HEK293 (cell line): ENCODE measurements at regions not wholly inside any gene's neighbourhood (a gene's known extent, or its start where the extent isn't known, plus 50 kb on each side); places are given as distances from the start of the nearest gene placed in this dataset.

Experiments used
- CTCF ChIA-PET: fragments of 350-600 bp; formaldehyde crosslinking; extraction: SDS; loops from one replicate; lab custom pipeline; 2021; ENCODE audit warnings: antibody characterized with exemption; lab: Yijun Ruan, JAX
- POLR2A ChIA-PET: fragments of 300-600 bp; formaldehyde crosslinking; extraction: SDS; loops from one replicate; lab custom pipeline; 2020; ENCODE audit warnings: antibody characterized with exemption, inconsistent platforms; lab: Yijun Ruan, JAX
- H3K27ac ChIP-seq: fragments of 200-500 bp; sonication (Bioruptor generic); 2 replicates; pipeline ENCODE4 v1.5.1; 2014; ENCODE audit warnings: low read depth, low read length, control low read depth, inconsistent platforms; ENCODE audit errors: extremely low read depth
- H3K36me3 ChIP-seq, 2 experiments: fragments of 200-500 bp in 1 of 2; sonication (Bioruptor generic) in 1 of 2; 1 replicate in 1 of 2; 2 replicates in 1 of 2; pipeline ENCODE4 v1.5.1; 2014 to 2017; ENCODE audit warnings: inconsistent platforms in 2 of 2, low read length in 2 of 2; ENCODE audit not compliant: control insufficient read depth in 2 of 2, insufficient read depth in 1 of 2
- H3K4me1 ChIP-seq: fragments of 200-500 bp; sonication (Bioruptor generic); 2 replicates; pipeline ENCODE4 v1.5.1; 2014; ENCODE audit warnings: mild to moderate bottlenecking, low read length, inconsistent platforms; ENCODE audit not compliant: control insufficient read depth, insufficient read depth
- H3K4me3 ChIP-seq: 2 replicates; pipeline ENCODE4 v1.5.1; 2011; ENCODE audit warnings: low read depth, mild to moderate bottlenecking, control low read depth, low read length, moderate library complexity
- H3K9me3 ChIP-seq: fragments of 200-500 bp; sonication (Bioruptor generic); 2 replicates; pipeline ENCODE4 v1.5.1; 2014; ENCODE audit warnings: low read depth, low read length, inconsistent platforms; ENCODE audit not compliant: control insufficient read depth, insufficient read depth
- FEZF1 ChIP-seq: fragments of 450-650 bp; formaldehyde crosslinking; IDR thresholded peaks from 2 replicates; pipeline ENCODE4 v1.5.1; 2016; ENCODE audit warnings: missing biosample characterization, missing genetic modification characterization
- KLF10 ChIP-seq: fragments of 450-650 bp; IDR thresholded peaks from 2 replicates; pipeline ENCODE4 v1.5.1; 2018; ENCODE audit warnings: missing biosample characterization, mild to moderate bottlenecking, missing genetic modification characterization
- ZFP3 ChIP-seq: fragments of 450-650 bp; formaldehyde crosslinking; IDR thresholded peaks from 2 replicates; pipeline ENCODE4 v1.5.1; 2016; ENCODE audit warnings: low read depth, missing biosample characterization, missing genetic modification characterization
- ZFP41 ChIP-seq: fragments of 450-650 bp; formaldehyde crosslinking; IDR thresholded peaks from 2 replicates; pipeline ENCODE4 v1.5.1; 2016; ENCODE audit warnings: missing biosample characterization, missing genetic modification characterization, borderline replicate concordance
- ZNF112 ChIP-seq: fragments of 450-650 bp; formaldehyde crosslinking; IDR thresholded peaks from 2 replicates; pipeline ENCODE4 v1.5.0; 2017; ENCODE audit warnings: missing biosample characterization, missing genetic modification characterization
- ZNF121 ChIP-seq: fragments of 450-650 bp; formaldehyde crosslinking; IDR thresholded peaks from 2 replicates; pipeline ENCODE4 v1.5.1; 2016; ENCODE audit warnings: missing biosample characterization, missing genetic modification characterization
- ZNF157 ChIP-seq: fragments of 450-650 bp; formaldehyde crosslinking; IDR thresholded peaks from 2 replicates; pipeline ENCODE4 v1.5.1; 2016; ENCODE audit warnings: missing biosample characterization, missing genetic modification characterization
- ZNF266 ChIP-seq: fragments of 450-650 bp; formaldehyde crosslinking; IDR thresholded peaks from 2 replicates; pipeline ENCODE4 v1.5.1; 2016; ENCODE audit warnings: missing biosample characterization, missing genetic modification characterization, low read depth
- ZNF391 ChIP-seq: fragments of 450-650 bp; formaldehyde crosslinking; IDR thresholded peaks from 2 replicates; pipeline ENCODE4 v1.5.1; 2016; ENCODE audit warnings: low read depth, missing biosample characterization, missing genetic modification characterization, borderline replicate concordance
- ZNF394 ChIP-seq: fragments of 450-650 bp; formaldehyde crosslinking; IDR thresholded peaks from 2 replicates; pipeline ENCODE4 v1.5.1; 2016; ENCODE audit warnings: missing biosample characterization, missing genetic modification characterization, mild to moderate bottlenecking, moderate library complexity, borderline replicate concordance
- ZNF530 ChIP-seq: fragments of 450-650 bp; formaldehyde crosslinking; IDR thresholded peaks from 2 replicates; pipeline ENCODE4 v1.5.1; 2016; ENCODE audit warnings: low read depth, missing biosample characterization, missing genetic modification characterization
- ZNF654 ChIP-seq: fragments of 450-650 bp; formaldehyde crosslinking; IDR thresholded peaks from 2 replicates; pipeline ENCODE4 v1.5.1; 2016; ENCODE audit warnings: low read depth, missing biosample characterization, missing genetic modification characterization
- ZNF791 ChIP-seq: fragments of 450-650 bp; formaldehyde crosslinking; IDR thresholded peaks from 2 replicates; pipeline ENCODE4 v1.5.1; 2016; ENCODE audit warnings: missing biosample characterization, missing genetic modification characterization
- TF ChIP-seq, protein P1 (sequence below): fragments of 450-650 bp; formaldehyde crosslinking; IDR thresholded peaks from 2 replicates; pipeline ENCODE4 v1.5.1; 2016; ENCODE audit warnings: missing biosample characterization, missing genetic modification characterization, borderline replicate concordance
- TF ChIP-seq, protein P2 (sequence below): fragments of 450-650 bp; IDR thresholded peaks from 2 replicates; pipeline ENCODE4 v1.5.1; 2018; ENCODE audit warnings: missing biosample characterization, mild to moderate bottlenecking, missing genetic modification characterization
- TF ChIP-seq, protein P3 (sequence below): fragments of 450-650 bp; formaldehyde crosslinking; IDR thresholded peaks from 2 replicates; pipeline ENCODE4 v1.5.1; 2016; ENCODE audit warnings: missing biosample characterization, missing genetic modification characterization, borderline replicate concordance
- TF ChIP-seq, protein P4 (sequence below): sonication (generic); formaldehyde crosslinking; IDR thresholded peaks from 2 replicates; pipeline ENCODE4 v1.8.1; 2022; ENCODE audit warnings: mild to moderate bottlenecking, moderate library complexity, missing genetic modification reagents
- TF ChIP-seq, protein P5 (sequence below): fragments of 450-650 bp; formaldehyde crosslinking; IDR thresholded peaks from 2 replicates; pipeline ENCODE4 v1.5.1; 2017; ENCODE audit warnings: missing biosample characterization, missing genetic modification characterization
- TF ChIP-seq, protein P6 (sequence below): fragments of 450-650 bp; formaldehyde crosslinking; IDR thresholded peaks from 2 replicates; pipeline ENCODE4 v1.5.1; 2016; ENCODE audit warnings: missing biosample characterization, missing genetic modification characterization, low read depth

DNA sequence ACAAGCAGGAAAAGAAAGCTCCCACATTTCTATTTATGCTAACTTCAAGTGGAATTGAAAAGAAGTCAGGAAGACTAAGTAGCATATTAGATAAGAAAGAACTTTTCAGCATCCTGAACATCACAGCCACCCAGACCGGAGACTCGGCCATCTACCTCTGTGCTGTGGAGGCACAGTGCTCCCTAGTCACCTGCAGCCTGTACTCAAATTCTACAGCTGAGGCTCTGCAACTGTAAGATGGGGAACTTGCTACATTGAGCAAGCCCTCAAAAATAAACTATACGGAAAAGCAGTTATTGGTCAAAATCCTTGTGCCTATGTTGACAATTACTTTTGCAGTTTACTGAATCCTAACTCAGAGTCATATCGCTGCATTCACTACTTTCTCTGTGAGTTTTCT is 361.9 kb downstream of the DAD1 start (continued):
- TF ChIP-seq, protein P1, sequence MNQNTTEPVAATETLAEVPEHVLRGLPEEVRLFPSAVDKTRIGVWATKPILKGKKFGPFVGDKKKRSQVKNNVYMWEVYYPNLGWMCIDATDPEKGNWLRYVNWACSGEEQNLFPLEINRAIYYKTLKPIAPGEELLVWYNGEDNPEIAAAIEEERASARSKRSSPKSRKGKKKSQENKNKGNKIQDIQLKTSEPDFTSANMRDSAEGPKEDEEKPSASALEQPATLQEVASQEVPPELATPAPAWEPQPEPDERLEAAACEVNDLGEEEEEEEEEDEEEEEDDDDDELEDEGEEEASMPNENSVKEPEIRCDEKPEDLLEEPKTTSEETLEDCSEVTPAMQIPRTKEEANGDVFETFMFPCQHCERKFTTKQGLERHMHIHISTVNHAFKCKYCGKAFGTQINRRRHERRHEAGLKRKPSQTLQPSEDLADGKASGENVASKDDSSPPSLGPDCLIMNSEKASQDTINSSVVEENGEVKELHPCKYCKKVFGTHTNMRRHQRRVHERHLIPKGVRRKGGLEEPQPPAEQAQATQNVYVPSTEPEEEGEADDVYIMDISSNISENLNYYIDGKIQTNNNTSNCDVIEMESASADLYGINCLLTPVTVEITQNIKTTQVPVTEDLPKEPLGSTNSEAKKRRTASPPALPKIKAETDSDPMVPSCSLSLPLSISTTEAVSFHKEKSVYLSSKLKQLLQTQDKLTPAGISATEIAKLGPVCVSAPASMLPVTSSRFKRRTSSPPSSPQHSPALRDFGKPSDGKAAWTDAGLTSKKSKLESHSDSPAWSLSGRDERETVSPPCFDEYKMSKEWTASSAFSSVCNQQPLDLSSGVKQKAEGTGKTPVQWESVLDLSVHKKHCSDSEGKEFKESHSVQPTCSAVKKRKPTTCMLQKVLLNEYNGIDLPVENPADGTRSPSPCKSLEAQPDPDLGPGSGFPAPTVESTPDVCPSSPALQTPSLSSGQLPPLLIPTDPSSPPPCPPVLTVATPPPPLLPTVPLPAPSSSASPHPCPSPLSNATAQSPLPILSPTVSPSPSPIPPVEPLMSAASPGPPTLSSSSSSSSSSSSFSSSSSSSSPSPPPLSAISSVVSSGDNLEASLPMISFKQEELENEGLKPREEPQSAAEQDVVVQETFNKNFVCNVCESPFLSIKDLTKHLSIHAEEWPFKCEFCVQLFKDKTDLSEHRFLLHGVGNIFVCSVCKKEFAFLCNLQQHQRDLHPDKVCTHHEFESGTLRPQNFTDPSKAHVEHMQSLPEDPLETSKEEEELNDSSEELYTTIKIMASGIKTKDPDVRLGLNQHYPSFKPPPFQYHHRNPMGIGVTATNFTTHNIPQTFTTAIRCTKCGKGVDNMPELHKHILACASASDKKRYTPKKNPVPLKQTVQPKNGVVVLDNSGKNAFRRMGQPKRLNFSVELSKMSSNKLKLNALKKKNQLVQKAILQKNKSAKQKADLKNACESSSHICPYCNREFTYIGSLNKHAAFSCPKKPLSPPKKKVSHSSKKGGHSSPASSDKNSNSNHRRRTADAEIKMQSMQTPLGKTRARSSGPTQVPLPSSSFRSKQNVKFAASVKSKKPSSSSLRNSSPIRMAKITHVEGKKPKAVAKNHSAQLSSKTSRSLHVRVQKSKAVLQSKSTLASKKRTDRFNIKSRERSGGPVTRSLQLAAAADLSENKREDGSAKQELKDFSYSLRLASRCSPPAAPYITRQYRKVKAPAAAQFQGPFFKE (tag by site-specific recombination), result no peak
- TF ChIP-seq, protein P2, sequence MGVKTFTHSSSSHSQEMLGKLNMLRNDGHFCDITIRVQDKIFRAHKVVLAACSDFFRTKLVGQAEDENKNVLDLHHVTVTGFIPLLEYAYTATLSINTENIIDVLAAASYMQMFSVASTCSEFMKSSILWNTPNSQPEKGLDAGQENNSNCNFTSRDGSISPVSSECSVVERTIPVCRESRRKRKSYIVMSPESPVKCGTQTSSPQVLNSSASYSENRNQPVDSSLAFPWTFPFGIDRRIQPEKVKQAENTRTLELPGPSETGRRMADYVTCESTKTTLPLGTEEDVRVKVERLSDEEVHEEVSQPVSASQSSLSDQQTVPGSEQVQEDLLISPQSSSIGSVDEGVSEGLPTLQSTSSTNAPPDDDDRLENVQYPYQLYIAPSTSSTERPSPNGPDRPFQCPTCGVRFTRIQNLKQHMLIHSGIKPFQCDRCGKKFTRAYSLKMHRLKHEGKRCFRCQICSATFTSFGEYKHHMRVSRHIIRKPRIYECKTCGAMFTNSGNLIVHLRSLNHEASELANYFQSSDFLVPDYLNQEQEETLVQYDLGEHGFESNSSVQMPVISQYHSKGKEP (tag by site-specific recombination), result no peak
- no peak for TF ChIP-seq ZNF530
- TF ChIP-seq KLF10, result no peak
- TF ChIP-seq ZNF394 (tag by site-specific recombination), result no peak
- no peak for TF ChIP-seq ZNF112 (tag by site-specific recombination)
- no peak for TF ChIP-seq ZNF791
- TF ChIP-seq, protein P3, sequence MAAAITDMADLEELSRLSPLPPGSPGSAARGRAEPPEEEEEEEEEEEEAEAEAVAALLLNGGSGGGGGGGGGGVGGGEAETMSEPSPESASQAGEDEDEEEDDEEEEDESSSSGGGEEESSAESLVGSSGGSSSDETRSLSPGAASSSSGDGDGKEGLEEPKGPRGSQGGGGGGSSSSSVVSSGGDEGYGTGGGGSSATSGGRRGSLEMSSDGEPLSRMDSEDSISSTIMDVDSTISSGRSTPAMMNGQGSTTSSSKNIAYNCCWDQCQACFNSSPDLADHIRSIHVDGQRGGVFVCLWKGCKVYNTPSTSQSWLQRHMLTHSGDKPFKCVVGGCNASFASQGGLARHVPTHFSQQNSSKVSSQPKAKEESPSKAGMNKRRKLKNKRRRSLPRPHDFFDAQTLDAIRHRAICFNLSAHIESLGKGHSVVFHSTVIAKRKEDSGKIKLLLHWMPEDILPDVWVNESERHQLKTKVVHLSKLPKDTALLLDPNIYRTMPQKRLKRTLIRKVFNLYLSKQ (tag by site-specific recombination), result no peak

DNA sequence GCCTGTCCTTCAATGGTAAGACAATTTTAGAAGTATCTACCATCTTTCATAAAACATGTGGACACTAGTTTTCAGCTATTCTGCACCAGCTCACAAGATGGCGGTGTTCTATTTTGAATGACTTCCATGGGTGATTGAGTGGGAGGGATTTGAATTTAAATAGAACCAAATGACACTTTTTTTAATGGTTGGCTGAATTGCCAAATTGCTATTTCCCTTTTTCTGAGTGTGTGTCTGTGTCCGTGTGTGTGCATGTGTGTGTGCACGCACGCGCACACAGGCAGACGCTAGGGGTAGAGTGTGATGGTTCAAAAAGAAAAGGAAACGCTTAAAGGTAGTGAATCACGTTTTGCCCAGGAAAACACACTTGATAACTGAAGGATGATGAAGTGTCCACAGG is 362.6 kb downstream of the DAD1 start:
- POLR2A ChIA-PET, result no interaction called here
- no peaks in the 10 kb centered on the region for H3K4me1 ChIP-seq
- TF ChIP-seq ZNF654, result peak; percentile 13; the same call in 1 of the 2 replicates
- no peak for TF ChIP-seq ZFP41 (tag by site-specific recombination)
- no peak overlapping the region for H3K4me3 ChIP-seq
- H3K36me3 ChIP-seq, result no peaks in the 10 kb centered on the region
- CTCF ChIA-PET, result interaction anchor here (0.6 to 2.4 kb wide), 17 partner anchors 9 to 544 kb away, joined by 3 to 17 read pairs (median 3); no protein-coding TSS in a partner anchor
- no peak overlapping the region for H3K27ac ChIP-seq
- H3K9me3 ChIP-seq, result no peaks in the 10 kb centered on the region

DNA sequence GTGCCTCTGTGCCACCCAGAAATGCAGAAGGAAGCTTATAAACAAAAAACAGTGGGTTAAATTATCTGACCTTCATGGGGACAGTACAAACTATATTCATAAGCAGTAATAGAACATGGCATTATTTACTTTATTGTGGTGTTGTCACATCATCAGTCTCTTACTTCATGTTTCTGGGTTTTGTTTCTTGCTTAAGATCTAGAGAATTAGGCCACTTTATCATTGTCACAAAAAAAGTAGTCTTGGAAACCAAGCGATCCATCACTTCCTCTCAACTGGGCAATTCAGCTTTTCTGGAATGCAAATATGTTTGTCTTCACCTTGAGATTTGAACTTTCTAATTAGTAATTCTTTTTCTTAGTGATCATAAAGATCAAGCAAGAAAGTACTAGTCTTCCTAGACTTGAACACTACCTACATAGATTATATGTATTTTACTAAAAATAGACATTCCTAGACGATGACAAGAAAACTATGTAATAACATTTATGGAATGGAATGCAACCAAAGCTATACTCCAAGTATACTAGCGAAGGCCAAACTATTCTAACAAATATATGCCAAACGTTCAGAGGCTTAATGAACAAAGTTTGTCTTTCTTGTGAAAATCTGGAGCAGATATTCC is 363.4 kb downstream of the DAD1 start:
- no peaks in the 10 kb centered on the region for H3K9me3 ChIP-seq
- no peaks in the 10 kb centered on the region for H3K4me1 ChIP-seq
- H3K4me3 ChIP-seq, result no peak overlapping the region
- H3K36me3 ChIP-seq, result no peaks in the 10 kb centered on the region
- POLR2A ChIA-PET, result no interaction called here
- CTCF ChIA-PET, result interaction anchor here (0.6 to 2.4 kb wide), 17 partner anchors 17 to 321 kb away, joined by 3 to 17 read pairs (median 4); no protein-coding TSS in a partner anchor
- H3K27ac ChIP-seq, result no peak overlapping the region
- TF ChIP-seq ZNF391 (tag by site-specific recombination) (no peak), ZNF121 (tag by site-specific recombination) (no peak), ZNF157 (tag by site-specific recombination) (no peak), ZNF654 (no peak), FEZF1 (tag by site-specific recombination) (no peak), ZFP3 (tag by site-specific recombination) (no peak), ZNF266 (tag by site-specific recombination) (no peak)
- TF ChIP-seq, protein P4, sequence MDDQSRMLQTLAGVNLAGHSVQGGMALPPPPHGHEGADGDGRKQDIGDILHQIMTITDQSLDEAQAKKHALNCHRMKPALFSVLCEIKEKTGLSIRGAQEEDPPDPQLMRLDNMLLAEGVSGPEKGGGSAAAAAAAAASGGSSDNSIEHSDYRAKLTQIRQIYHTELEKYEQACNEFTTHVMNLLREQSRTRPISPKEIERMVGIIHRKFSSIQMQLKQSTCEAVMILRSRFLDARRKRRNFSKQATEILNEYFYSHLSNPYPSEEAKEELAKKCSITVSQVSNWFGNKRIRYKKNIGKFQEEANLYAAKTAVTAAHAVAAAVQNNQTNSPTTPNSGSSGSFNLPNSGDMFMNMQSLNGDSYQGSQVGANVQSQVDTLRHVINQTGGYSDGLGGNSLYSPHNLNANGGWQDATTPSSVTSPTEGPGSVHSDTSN, result no peak
- TF ChIP-seq, protein P5, sequence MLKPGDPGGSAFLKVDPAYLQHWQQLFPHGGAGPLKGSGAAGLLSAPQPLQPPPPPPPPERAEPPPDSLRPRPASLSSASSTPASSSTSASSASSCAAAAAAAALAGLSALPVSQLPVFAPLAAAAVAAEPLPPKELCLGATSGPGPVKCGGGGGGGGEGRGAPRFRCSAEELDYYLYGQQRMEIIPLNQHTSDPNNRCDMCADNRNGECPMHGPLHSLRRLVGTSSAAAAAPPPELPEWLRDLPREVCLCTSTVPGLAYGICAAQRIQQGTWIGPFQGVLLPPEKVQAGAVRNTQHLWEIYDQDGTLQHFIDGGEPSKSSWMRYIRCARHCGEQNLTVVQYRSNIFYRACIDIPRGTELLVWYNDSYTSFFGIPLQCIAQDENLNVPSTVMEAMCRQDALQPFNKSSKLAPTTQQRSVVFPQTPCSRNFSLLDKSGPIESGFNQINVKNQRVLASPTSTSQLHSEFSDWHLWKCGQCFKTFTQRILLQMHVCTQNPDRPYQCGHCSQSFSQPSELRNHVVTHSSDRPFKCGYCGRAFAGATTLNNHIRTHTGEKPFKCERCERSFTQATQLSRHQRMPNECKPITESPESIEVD, result no peak
- TF ChIP-seq, protein P6, sequence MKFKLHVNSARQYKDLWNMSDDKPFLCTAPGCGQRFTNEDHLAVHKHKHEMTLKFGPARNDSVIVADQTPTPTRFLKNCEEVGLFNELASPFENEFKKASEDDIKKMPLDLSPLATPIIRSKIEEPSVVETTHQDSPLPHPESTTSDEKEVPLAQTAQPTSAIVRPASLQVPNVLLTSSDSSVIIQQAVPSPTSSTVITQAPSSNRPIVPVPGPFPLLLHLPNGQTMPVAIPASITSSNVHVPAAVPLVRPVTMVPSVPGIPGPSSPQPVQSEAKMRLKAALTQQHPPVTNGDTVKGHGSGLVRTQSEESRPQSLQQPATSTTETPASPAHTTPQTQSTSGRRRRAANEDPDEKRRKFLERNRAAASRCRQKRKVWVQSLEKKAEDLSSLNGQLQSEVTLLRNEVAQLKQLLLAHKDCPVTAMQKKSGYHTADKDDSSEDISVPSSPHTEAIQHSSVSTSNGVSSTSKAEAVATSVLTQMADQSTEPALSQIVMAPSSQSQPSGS (tag by site-specific recombination), result no peak
